GM21447 (cell line): ENCODE measurements at regions not wholly inside any gene's neighbourhood (a gene's known extent, or its start where the extent isn't known, plus 50 kb on each side); places are given as distances from the start of the nearest gene placed in this dataset.
"Not testable (repeated sequence)": the region's sequence is repeated elsewhere in the genome, so short reads cannot be mapped to it uniquely, and the experiment has no call there.

Experiments
- ATAC-seq: cut with Tn5 transposase; IDR thresholded peaks from one replicate; pipeline ENCODE4 v1.9.1; 2021; ENCODE audit not compliant: unreplicated experiment

DNA sequence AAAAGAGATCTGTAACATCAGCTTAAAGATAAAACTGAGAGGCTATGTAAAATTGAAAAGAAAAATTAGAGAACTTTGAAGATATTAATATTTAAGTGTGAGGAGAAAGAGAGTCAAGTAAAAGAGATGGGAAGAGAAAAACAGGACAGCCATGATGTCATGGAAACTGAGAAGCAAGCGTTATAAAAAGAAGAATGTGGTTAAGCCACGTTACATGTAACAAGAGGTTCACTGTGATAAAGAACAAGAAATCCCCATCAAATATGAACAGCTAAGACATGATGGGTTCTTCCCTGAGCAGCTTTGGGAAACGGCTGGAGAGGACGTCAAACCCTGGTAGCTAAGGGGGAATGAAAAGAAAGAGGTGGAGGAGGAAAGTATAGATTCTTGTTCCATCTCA lies 1269.3 kb upstream of the TENM3 start:
- ATAC-seq = no peak

DNA sequence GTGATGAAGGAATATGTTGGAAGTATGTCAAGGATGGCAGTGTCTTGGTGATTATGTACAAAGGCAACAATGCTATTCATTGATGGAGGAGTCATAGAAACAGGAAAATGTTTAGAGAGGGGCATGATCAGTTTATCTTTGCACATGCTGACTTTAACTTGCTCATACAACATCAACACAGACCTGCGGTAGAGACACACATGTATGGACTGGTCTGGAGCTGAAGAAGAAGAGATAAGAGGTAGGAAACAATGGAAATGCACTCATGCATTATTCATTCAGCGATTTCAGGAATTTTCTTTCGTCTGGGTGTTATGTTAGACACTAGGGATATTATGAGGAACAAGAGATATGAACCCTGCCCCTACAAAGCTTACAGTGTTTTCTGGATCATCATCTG lies 1252.3 kb upstream of the TENM3 start:
- no peak for ATAC-seq

DNA sequence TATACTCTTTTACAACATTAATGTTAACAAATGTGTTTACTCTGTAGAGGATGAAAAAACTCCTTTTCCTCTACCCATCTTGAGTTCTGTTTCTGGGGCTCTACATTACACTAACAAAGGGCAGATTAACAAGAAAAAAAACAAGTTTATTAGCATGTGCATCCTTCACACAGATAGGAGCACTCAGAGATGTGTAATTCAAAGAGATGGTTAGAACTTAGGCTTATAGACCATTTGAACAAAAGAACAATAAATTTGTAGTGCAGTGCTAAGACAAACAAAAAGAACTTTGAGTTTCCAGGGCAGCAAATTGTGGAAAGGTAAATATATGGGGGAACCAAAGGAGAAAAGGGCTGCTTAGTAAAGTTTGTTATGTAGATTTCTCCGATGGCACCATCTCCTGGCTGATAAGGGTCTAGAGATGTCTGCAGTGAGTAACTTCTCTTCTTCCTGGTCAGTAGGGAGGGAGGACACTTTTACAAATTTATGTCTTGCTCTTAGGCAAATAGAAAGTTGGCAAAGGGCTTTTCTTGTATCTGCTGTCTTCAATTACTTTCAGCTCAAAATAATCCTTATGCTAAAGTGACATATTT lies 1249.9 kb upstream of the TENM3 start:
- ATAC-seq = no peak

DNA sequence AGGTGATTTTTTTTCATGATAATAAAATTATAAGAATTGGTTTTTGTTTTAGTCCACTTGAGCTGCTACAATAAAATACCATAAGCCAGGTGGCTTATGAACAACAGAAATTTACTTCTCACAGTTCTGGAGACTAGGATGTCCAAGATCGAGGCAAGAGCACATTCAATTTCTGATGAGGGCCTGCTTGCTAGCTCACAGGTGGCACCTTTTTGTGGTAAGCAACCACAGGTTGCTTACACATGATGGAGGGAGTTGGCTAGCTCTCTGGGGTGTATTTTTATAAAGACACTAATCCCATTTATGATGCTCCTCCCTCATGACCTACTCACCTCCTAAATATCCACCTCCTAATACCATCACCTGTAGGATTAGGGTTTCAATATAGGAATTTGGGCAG lies 1248.5 kb upstream of the TENM3 start:
- ATAC-seq = no peak

DNA sequence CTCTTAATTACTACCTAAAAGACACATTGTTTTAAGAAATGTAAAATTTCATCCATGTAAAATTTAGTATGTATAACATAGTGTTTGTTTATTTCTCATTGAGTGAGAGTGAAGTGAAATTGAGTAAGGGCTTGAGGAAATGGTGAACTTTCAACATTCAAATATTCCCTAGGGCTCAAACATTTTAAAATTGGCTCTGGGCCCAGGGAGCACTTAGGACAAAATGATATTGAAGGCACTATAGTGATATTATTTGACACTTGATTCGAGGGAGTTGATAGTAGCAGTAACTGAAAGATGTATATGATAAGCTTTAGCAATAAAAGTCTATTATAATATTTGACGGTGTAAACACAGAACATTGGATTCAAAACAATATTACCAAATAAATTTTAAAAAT lies 1244.0 kb upstream of the TENM3 start:
- ATAC-seq = no peak

DNA sequence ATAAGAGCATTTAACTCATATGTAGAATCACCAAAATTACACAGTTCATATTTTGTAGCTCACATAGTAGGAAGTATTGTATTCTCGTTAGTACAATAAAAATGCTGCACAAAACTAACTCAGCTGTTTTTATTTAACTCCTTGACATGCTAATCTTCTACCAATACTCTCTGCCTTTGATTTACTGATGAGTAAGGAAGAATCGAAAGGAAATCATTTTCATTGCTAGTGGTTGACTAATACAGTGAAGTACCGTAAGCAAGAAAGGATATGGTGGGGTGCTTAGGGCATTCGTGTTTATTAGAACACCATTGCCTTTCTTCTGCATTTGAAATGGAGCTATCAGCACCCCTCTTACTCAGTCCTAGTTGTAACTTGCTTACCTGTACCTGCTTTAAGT lies 1239.1 kb upstream of the TENM3 start:
- ATAC-seq = no peak

DNA sequence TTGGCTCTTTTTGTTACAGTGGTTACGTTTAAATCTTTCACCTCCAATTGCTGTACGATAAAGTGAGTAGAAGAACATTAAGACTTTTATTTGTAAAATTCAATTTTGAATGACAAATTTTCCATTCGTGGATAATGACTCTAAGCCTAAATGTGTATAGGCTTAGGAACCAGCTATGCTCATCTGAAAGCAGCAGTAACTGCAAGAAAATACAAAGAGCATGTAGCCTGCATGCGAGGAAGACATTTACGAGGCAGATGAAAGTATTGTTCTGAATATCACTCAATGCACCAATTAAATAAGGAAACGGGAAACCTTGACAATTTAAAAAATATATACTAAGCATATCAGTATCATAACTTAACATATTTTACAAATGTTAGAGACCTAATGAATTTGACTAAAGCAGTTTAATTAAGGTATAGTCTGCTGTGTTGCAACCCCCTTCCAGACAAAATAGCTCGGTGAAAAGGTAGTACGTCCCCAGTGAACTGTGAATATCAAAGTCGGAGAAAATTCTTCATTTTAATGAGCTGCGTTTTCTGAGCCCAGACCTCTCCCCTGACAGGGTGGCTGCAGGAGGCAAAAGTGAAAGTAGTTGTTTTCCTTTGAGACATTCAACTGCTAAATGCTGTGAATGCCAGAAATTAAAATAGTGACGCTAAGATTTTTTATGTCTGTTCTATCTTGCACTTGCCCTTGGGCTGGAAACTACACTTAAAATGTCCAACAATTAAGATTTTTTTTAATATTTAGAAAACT lies 1236.5 kb upstream of the TENM3 start:
- ATAC-seq = no peak

DNA sequence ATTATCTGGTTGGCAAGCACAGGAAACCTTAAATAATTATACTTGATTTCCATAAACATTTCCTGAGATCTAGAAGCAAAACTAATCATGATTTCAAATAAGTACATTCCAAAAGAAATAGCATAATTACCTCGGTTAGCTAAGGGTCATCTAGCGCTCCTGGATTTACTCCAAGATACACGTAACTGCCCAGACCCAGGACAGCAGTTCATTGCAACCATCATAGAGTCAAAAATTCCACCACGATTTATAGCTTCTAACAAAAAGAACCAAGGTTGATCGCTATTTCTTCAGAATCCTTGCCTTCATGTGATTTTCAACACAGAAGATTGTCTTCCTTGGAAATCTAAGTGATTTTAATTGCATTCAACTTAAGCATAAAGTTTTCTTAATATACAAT lies 1235.5 kb upstream of the TENM3 start:
- ATAC-seq = no peak

DNA sequence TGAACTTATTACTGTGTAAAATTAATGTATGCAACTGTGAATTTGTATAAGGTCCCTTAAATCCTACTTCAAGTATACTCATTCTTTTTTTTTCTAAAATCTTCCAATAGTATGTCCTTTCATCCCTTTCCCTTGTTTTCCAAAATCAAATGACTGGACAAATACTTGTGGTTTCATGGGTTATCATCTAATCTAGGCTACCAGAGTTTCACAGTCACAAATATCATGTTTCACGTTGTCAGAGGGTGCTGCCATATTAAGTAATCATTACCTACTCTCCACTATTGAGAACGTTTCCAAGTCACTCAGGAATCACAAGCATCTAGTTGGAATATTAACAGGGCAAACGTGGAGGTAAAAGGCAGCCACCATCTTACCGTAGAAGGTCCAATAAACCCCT lies 1235.0 kb upstream of the TENM3 start:
- ATAC-seq = no peak

DNA sequence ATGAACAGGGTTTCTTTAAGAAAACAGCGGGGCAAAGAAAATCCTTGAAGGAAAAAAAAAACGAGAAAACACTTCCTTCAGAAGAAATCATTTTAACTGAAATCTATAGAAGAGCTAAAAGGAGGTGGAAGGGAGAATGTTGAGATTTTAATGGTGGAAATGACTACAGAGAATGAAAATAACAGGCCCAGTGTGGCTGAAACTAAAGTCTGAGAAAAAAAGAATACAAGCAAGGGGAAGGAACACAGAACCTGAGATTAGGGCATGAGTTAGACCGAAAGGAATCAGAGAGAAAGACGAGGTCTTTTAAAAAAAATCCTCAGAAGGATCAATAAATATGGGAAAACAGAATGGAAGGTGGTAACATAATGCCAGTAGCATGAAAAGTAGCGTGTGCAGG lies 1230.0 kb upstream of the TENM3 start:
- ATAC-seq = no peak

DNA sequence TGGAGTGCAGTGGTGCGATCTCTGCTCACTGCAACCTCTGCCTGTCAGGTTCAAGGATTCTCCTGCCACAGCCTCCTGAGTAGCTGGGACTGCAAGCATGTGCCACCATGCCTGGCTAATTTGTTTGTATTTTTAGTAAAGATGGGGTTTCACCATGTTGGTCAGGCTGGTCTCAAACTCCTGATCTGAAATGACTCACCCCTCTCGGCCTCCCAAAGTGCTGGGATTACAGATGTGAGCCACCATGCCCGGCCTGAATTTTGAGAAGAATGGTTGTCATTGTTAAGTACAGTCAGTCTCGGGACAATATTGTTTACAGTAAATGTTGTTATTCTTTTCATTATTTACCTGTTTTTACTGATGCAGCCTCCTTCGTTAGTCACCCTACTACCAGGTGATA lies 1226.2 kb upstream of the TENM3 start:
- no peak for ATAC-seq

DNA sequence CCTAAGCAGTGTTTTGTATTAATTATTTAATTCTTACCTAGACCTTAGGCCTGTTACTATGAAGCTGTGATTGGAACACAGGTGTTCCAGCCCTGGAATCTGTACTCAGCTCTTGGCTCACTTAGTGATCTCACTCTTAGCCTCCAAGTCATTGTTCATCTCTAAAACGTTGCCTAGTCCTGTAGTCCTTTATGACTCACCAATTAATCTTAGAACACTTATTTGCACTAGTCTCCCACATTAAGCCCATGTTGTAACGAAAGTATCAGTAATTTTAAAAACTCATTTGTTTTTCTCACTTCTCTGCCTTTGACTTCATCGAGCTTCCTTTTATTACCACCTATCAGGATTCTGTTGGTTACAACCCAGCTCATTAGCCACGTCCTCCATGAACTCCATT lies 1224.7 kb upstream of the TENM3 start:
- ATAC-seq = no peak

DNA sequence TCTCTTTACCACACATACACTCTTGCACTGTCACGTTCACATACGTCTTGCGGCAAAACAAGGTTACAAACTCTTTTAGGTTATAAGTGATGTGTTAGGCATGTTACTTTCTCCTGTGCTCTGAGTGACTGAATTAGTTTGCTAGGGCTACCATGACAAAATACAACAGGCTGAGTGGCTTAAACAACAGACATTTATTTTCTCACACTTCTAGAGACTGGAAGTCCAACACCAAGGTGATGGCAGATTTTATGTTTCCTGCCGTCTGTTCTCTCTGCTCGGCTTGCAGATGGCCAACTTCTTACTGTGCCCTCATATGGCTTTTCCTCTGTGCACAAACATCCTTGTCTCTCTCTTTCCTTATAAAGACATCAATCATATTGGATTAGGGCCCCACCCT lies 1224.3 kb upstream of the TENM3 start:
- no peak for ATAC-seq

DNA sequence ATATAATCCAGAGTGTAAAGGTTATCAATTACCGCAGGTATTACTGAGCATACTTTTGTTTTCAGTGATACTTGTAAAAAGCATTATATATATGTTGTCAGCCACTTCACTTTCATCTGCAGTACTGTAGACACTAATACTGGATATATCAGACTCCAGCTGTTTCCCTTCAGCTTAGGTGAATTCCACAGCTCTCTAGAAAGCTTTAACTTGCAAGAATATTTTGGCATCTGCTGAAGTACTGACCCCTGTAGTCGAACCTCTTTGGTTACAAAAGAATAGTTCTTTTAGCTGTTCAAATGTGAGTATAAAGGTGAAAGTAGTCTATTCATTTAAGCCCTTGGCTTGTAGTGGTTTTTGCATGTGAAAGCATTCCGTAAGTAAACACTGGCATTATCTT lies 1222.7 kb upstream of the TENM3 start:
- no peak for ATAC-seq

DNA sequence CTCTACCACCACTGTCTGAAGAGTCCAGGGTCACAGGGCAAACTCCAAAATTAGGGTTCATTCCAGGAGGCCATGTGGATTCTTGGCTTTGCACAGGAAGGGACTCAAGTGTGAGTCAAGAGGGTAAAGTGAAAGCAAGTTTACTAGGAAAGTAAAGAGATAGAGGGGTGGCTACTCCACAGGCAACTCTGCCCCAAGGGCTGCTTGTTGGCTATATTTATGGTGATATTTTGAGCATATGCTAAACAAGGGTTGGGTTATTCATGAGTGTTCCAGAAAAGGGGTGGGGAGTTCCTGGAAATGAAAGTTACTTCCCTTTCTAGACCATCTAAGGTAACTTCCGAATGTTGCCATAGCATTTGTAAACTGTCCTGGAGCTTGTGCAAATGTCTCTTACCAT lies 1222.0 kb upstream of the TENM3 start:
- no peak for ATAC-seq

DNA sequence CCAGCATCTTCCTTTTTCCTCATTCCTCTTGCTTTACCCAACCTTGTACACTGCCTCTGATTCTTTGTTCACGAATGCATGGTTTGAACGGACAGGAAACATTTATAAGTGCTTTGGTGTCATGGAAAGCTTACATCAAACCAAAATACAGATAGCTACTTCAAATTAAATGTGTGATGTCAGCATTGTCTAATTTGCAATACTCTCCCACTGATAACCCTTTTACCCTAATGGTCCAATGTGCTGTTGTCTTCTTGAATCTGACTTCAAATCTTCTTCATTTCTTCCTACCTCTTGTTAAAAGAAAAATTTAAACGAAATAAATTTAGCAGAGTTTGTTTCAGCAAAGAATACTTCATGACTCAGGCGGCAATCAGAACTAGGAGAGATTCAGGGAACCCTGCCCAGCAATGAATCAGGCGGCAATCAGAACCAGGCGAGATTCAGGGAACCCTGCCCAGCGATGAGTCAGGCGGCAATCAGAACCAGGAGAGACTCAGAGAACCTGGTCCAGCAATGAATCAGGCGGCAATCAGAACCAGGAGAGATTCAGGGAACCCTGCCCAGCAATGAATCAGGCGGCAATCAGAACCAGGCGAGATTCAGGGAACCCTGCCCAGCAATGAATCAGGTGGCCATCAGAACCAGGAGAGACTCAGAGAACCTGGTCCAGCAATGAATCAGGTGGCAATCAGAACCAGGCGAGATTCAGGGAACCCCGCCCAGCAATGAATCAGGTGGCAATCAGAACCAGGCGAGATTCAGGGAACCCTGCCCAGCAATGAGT lies 1212.9 kb upstream of the TENM3 start:
- not testable (repeated sequence) for ATAC-seq

DNA sequence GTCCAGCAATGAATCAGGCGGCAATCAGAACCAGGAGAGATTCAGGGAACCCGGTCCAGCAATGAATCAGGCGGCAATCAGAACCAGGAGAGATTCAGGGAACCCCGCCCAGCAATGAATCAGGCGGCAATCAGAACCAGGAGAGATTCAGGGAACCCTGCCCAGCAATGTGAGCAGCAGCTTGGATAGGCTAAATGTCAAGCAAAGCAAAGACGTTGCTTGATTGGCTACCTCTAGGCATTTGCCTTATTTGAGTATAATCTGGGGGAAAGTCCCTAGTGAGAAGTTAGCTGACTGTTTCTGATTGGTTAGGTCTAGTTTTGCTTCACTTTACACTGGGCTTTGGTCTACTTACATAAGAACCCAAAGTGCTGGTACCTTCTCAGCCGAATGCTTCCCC lies 1212.2 kb upstream of the TENM3 start:
- no peak for ATAC-seq

DNA sequence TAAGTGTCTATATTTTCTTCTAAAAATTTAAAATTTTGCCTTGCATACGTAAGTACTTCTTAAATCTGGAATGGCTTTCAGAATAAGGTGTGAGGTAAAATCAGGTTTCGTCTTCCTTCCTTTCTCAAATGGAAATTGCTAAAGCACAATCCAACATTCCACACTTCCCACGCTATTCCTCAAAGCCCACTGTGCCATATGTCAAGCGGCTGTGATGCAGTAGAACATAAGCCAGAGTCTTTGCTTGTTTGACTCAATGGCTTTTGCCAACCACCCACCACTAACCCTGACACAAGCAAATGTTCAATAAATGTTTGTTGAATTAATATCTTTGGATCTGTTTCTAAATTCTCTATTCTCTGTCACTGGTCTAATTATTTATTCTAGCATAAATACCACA lies 1199.7 kb upstream of the TENM3 start:
- no peak for ATAC-seq

DNA sequence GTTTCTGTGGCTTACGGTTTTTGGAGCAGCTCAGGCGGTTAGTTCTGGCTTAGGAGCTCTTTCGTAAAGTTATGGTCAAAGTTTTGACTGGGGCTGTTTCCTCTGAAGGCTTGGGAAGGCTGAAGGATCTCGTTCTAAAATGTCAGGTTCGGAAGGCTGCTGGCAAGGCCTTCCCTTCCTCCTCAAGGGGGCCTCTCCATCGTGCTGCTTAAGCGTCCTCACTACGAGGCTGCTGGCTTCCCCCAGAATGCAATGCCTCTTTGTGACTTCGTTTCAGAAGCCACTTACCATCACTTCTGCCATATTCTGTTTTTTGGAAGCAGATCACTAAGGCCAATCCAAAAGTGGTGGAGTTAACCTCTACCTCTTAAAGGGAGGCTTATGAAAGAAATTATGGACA lies 1196.4 kb upstream of the TENM3 start:
- no peak for ATAC-seq

DNA sequence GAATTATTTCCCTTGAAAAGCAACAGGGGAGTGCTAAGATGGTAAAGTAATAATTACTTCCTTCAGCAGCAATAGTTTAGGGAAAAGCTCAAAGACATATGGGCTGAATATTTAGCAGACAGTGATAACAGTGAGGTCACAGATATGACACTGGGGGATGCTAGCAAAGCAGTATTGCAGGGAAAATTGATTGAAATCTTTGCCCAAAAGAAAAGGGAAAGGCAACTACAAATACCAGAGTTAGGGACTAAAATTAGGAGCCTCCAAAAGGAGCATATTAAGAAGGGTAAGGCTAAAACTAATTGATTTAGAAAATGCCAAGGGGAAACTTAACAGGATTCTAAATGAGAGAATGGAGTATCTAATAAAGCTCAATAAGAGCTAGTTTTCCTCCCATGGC lies 1191.3 kb upstream of the TENM3 start:
- ATAC-seq = no peak

DNA sequence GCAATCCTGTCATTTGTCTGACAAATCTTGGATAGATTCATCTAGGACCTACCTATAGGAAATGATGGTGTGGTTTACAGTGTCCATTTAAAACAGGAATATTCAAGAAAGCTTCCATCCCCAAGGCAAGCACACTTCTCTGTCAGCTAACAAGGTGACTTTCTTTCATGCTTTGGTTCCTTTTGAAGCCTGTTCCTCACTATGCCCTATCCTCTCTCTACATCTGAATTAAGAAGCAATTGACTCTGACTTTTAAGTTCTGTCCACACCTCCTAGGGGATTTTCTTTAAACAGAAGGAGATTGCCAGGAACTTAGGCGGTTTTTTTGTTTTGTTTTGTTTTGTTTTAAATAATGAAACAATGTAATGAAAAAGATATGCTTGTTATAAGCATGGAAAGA lies 1181.4 kb upstream of the TENM3 start:
- no peak for ATAC-seq

DNA sequence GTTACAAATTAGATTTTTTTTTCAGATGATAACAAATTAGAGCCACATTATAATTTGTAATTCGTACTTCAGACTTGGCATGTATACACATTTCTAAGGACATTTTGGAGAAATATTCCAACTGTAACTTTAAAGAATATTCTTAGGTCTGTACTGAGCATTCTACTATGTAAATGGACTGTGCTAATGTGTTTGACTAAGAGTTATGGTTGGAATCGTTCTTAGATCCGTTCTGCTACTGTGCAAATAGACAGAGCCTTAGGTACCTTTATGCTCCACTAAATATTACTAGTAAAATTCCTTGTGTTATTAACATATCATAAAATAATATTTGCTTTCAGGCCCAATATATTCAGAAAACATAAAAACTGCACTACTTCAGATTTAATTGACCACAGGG lies 1180.0 kb upstream of the TENM3 start:
- no peak for ATAC-seq
